Fibroblast of upper back skin (primary cell): ENCODE measurements at regions not wholly inside any gene's neighbourhood (a gene's known extent, or its start where the extent isn't known, plus 50 kb on each side); places are given as distances from the start of the nearest gene placed in this dataset.
A peak's percentile ranks its signal among the peaks of the same experiment; 100 is the strongest.

ENCODE experiments used
- DNase-seq: peaks from one replicate; pipeline ENCODE4 v3.0.0-alpha.2; 2013

DNA sequence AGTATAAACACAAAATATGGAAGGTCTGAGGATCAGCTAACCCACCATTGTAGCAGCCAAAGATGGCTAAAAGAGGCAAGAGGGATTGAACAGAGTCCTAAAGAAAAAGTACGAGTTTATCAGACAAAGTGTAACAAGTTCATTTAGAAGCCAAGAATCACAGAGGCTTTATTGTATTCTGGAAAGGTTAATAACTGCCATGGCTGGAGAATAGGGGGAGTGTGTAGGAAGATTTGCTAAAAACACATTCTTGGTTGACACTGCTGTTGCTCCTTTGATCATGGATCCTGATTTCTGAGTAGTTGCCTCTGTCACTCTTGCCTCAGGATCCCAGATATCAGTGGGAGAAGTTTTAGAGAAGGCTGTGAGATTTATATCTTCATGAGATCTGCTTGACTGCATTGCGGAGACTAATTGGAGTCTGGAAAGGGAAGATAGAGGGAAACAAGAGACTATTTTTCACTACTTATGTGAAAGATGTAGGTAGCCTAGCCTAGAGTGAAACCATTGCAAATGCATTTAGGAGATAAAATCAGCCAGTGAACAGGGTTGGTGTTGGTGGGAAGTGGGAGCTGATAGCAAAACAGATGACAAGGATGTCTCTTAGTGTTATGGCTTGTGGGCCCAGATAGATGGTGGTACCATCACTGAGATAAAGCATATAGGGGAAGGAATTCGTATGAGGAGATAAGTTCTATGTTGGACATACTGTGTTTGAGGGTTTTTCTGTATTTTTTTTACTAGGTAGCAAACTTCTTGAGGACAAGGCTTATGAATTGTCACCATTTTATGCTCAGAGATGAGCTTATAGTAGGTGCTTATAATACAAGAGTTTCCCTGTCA, 402.9 kb upstream of the PDE3A start:
- no peak for DNase-seq

- DNase-seq: no peak
These were observed 401.3 kb upstream of the PDE3A start for GRCh38 chr12:19967001-19967400.

GRCh38 chr12:19967431-19967830, 400.9 kb upstream of the PDE3A start:
- peak; percentile 93 for DNase-seq

- peak; percentile 96 for DNase-seq
These were observed 398.2 kb upstream of the PDE3A start for GRCh38 chr12:19970116-19970515.

DNA sequence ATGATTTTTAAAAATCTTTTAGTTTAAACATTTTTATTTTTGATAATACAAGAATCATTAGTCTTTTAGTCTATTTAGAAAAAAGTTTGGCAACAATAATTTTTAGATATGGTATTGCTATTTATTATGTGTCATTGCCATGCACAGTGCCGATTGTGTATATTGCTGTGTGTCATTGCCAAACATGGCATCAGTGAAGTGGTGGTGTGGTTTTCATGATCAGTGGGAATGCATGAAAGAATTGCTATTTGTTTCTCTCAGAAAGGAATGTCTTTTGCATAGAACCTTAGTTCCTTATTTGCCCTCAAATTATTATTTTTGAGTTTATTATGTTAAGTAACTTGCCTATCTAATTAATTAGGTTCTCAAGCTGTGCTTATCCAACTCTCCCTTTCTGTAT, 397.5 kb upstream of the PDE3A start:
- peak; percentile 34 for DNase-seq

DNA sequence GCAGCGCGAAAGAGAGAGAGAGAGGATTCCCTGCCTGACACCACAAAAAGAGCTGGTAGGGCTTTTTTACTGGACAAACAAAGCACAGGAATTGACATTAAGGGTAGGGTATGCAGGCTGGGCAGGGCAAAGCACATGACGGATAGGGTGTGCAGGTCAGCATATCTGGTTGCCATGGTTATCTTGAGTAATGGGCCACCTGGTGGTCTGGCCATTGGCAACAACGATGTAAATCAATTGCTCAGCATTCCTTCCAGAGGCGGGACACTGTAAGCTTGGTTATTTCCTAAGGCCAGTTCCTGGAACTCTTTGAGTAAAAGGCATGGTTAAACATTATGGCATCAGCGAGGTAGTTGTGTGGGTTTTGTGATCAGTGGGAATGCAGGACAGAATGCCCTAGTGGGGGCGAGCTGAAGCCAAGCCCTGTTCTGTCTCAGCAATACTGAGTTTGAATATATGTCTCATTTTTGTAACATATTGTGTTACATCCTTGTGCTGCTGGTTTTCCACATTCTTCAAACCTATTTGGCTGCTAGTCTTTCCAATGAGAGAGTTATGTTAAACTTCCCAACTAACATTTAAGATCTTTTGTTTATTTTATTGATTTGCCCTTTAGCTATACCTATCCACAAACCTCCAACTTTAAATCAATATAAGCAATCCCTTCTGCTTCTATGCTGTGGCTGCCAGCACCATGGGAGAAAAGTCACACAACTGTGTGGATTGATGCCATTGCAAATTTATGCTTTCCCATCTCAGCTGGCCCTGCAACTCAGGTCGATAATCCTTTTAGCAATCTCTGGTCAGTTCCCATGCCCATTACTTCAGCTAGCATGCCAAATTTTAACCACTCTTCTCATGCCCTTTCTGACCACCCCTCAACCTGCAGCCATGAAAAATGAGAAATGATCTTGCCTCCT, 396.7 kb upstream of the PDE3A start:
- DNase-seq: peak; percentile 82

GRCh38 chr12:19972325-19973288, 395.7 kb upstream of the PDE3A start:
- DNase-seq: no peak

GRCh38 chr12:19978193-19978592, 390.1 kb upstream of the PDE3A start:
- peak; percentile 98 for DNase-seq

GRCh38 chr12:19979584-19979983, 388.8 kb upstream of the PDE3A start:
- no peak for DNase-seq

- DNase-seq: no peak
These were observed 386.4 kb upstream of the PDE3A start for GRCh38 chr12:19981944-19982343.

DNA sequence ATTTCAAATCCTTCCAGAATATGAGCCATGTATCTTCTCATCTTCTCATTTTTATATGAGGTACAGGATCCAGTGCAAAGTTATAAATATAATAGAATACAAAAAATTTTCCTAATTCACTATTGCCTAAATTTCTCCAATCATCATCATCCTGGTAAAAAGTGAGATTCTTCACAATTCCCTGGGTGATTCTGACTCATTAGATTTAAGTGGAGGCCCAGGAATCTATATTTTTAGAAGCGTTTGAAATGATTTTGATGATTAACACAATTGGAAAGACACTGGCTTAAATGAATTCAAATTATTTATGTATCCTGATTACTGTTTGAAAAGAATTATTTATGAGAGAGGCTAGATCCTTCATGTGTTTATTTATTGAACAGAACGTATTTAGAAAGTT, 380.3 kb upstream of the PDE3A start:
- no peak for DNase-seq

DNA sequence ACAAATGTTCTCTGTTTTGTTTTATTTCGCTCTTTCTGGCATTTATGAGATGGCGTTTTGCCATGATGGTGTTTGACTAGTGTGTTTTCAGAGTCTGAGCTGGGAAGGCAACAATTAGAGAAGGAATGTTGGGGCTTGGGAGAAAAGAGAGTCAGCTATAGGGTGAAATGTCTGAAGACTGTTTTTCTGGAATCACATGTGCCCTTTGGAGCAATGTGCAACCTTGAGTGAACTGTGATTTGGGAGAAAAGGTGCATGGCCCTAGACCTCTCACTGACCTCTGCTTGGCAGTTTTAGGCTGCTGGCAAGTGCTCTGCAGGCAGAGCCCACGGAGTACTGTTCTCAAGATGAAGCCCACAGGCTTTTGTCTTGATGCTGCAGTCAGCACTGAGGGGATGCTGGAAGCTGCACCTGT, 379.9 kb upstream of the PDE3A start:
- DNase-seq: peak; percentile 69

GRCh38 chr12:19988948-19989347, 379.4 kb upstream of the PDE3A start:
- no peak for DNase-seq

DNA sequence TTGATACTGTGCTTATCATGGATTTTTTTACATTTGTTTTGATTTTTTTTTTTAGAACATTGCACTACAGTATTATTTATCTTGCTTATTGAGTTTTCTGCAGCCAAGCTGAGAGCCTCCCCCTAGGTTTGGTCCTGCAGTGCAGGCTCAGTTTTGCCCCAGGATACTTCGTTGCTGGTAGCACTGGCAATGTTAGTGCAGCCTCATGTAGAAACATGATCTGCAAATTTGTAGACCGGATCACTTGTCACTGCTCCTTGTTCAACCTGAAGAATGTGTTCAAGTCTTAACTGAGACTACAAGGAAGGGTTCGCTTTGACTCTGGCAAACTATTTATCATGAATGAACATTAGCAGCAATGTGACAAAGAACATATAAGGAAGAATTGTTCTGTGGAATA, 377.2 kb upstream of the PDE3A start:
- DNase-seq: no peak

GRCh38 chr12:19992311-19992710, 376.0 kb upstream of the PDE3A start:
- DNase-seq: no peak

DNA sequence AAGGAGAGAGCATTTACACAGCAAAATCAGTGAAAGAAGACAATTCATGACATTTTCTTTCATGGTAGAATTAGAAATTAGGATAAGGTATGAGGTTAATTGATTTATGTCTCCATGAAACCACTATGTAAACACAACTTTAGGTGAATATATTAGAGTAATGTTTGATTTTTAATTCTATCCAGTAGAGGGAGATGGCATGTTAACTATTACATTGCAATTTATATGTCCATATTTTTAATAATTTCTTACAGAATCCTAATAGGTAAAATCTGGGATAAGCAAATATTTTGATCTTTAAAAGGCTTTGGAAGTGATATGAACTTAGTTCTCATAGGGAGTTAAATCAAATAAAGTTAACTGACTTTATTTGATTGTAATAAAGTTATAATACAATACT, 373.4 kb upstream of the PDE3A start:
- no peak for DNase-seq

DNA sequence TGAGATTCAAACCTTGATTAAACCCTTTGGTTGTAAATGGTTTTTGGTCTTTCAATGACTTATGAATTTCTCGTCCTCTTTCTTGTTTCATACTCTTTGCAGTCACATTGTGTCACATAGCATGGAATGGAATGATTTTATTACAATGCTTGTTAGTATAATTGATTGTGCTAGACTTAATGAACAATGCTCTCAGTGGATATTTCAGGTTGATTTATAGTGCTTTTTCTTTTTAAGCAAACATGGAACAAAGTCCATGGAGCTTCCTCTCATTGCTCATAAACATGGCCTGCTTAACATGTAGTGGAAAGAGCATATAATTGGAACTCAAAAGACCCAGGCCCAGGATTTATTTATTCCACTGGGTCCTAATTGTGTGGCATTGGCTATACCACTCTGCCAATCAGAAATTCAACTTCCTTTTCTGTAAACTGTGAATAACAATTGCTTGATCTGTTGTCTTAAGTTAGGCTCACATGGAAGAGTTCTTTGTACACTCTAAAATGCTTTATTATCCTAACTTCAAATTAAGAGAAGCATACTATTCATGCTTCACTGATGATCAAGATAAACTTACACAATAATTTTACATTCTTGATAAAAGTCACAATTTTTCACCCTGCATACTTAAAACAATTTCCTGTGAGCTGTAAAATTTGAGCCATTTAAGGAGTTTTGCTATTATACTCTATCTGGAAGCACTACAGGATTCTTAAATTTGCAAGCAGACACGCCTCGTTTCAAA, 370.5 kb upstream of the PDE3A start:
- peak; percentile 24 for DNase-seq

DNA sequence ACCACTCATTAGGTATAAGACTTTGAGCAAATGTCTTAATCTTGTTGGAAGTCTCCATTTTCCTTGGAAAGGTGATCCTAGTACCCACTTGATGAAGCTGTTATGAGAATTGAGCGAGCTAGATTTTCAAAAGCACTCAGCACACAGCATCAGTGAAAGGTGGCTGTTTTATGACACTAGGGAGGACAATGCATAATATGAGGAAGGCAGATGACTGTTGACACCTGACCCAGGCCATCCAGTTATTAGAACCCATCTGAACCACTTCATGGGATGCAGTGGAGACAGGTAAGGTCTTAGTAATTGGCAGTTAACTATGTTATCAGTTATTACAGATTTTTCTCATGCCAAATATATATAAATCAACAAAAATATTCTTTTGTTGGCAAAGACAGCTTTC, 369.9 kb upstream of the PDE3A start:
- no peak for DNase-seq

- no peak for DNase-seq
These were observed 369.2 kb upstream of the PDE3A start for GRCh38 chr12:19998961-19999804.

DNA sequence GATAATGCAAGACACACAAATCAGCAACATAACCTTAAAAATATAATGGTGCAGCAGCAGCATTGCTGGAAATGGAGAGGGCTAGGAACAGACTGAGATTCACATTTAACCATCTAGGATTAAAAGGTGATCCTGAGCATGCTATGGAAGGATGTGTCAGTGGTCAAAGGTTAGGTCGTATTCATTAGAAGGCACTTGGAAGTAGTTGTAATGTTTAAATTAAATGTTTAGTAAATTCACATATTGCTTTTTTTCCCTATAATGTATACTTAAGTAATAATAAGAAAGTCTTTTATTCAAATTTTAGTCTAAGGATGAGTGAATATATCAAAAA, 368.6 kb upstream of the PDE3A start:
- DNase-seq: no peak

DNA sequence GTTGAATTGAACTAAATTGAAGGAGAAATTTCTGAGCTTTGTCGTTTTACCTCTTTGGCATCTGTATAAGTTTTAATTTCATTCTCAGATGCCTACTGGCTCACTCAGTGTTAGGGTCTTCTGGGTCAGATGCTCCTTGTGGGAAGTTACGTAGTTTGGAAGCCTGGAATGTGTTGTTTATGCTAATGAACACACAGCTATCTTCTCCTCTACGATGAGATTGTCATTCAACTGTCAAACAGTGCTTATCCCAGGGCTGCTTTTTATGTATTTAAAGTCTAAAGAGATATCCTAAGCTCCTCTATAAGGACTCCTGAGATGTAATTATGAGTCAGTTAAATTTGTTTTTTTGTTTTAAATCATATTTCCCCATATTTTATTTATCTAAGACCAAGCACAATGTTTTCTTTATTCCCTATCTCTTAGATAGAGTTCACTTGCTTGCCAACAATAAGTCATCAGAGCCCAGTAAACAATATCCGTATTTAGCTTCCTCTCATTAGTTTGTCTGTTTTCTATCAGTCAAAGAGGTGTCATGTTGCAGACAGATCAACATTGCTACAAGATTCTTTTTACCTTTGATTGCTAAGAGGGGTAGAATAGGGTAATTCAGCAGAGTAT, 368.0 kb upstream of the PDE3A start:
- DNase-seq: no peak
